Suprapubic skin (tissue), 3 donors: ENCODE measurements at regions not wholly inside any gene's neighbourhood (a gene's known extent, or its start where the extent isn't known, plus 50 kb on each side); places are given as distances from the start of the nearest gene placed in this dataset.

ENCODE experiments used
- CTCF ChIP-seq, 2 donors: fragments of 200-600 bp in 1 of 2; fragments of 450-650 bp in 1 of 2; sonication (generic) in 1 of 2; IDR thresholded peaks; one replicate each; pipeline ENCODE4 v1.5.1; 2016 to 2019; ENCODE audit warnings: antibody characterized with exemption in 2 of 2, mild to moderate bottlenecking in 1 of 2, moderate library complexity in 1 of 2
- POLR2AphosphoS5 ChIP-seq, 3 donors: sonication (generic); formaldehyde crosslinking; IDR thresholded peaks; one replicate each; pipeline ENCODE4 v1.6.1; 2017; ENCODE audit warnings: antibody characterized with exemption in 3 of 3

- TF ChIP-seq POLR2AphosphoS5 (IDR thresholded peaks at IDR 0.05) (no peak), CTCF (IDR thresholded peaks at IDR 0.05) (no peak)
Observed at GRCh38 chrX:13256603-13257002, 63.2 kb downstream of the ATXN3L start.
